ENCODE measurements at regions not wholly inside any gene's neighbourhood (a gene's known extent, or its start where the extent isn't known, plus 50 kb on each side); places are given as distances from the start of the nearest gene placed in this dataset.

DNA sequence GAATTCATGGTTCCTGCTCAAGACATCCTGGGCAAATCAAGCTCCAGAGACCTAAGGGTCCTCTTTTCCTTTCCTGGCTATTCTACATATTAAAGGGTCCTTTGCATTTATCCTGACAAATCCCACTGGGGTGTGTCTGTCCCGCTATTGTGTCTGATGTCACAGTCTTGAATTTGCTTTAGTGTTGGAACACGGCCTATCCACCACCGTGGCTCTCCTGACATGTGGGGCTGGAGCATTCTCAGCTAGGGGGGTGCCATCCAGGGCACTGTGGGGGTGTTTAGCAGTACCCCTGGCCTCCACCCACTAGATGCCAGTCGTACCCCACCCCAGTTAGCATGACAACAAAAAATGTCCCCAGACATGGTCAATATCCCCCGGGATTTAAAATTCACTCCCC, 92.9 kb downstream of the IRF8 start:
- TF ChIP-seq ZC3H11A (IDR thresholded peaks at IDR 0.05) (no peak), KDM5A (IDR thresholded peaks at IDR 0.05) (no peak), HDAC2 (IDR thresholded peaks at IDR 0.05) (no peak), RNF2 (IDR thresholded peaks at IDR 0.05; ENCODE audit: borderline replicate concordance, low read depth) (no peak), MAZ (IDR thresholded peaks at IDR 0.05; ENCODE audit: borderline replicate concordance, low read depth, low read length) (no peak)
- CTCF ChIA-PET: interaction anchor here (0.7 to 22.7 kb wide), 5 partner anchors 25 to 528 kb away, joined by 4 to 345 read pairs (median 9); no protein-coding TSS in a partner anchor
- ATAC-seq: no peak
- no peak for FAIRE-seq
- H3K4me2 ChIP-seq: no peak overlapping the region
- H3K9me3 ChIP-seq: no peaks in the 10 kb centered on the region
- 23% methylated on average over 5 of the region's 5 CpGs for WGBS (ENCODE audit: missing lambda C conversion rate)
- DNase-seq (ENCODE audit: low read depth in 1 of 2, low spot score in 1 of 2): no peak
- no peak overlapping the region for H3K4me3 ChIP-seq
- H3K4me1 ChIP-seq: no peaks in the 10 kb centered on the region
- POLR2A ChIA-PET: no interaction called here
- no peak overlapping the region for H3K27ac ChIP-seq

DNA sequence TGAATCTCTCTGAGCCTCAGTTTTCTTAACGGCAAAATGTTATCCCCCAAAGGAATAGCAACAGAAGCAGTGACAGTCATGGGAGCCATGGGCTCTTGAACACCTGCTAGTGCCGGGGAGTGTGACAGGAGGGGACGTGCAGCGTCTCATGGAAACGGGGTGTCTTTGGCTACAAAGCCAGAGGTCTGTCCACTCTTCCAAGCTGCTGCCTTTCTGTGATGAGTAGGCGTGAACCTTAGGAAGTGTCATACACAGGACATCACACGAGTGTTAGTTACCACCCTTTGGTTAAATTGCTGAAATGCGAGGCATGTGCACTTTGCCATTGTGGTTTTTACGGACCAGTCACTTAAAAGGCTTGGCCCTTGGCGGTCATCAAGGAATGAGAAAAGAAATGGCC, 93.4 kb downstream of the IRF8 start:
- TF ChIP-seq JUN (IDR thresholded peaks at IDR 0.05) (no peak), RFX5 (IDR thresholded peaks at IDR 0.05) (no peak), SREBF2 (IDR thresholded peaks at IDR 0.05) (no peak), HDAC2 (IDR thresholded peaks at IDR 0.05) (no peak), KDM5A (IDR thresholded peaks at IDR 0.05) (no peak), HEYL (CRISPR knock-in tag; IDR thresholded peaks at IDR 0.05) (no peak), EP300 (IDR thresholded peaks at IDR 0.05) (no peak), KDM1A (IDR thresholded peaks at IDR 0.05; ENCODE audit: low read depth) (no peak), CEBPB (IDR thresholded peaks at IDR 0.05) (no peak), PHF8 (IDR thresholded peaks at IDR 0.05; ENCODE audit: borderline replicate concordance, low read depth) (no peak), CHD2 (IDR thresholded peaks at IDR 0.05; ENCODE audit: low read length, partially characterized antibody) (no peak), RCOR1 (IDR thresholded peaks at IDR 0.05; ENCODE audit: low read depth, low read length) (no peak), HOXA7 (CRISPR knock-in tag; IDR thresholded peaks at IDR 0.05) (no peak), ZC3H11A (IDR thresholded peaks at IDR 0.05) (no peak), MYC (IDR thresholded peaks at IDR 0.05; ENCODE audit: borderline replicate concordance, low read length) (no peak), E2F6 (IDR thresholded peaks at IDR 0.05; ENCODE audit: borderline replicate concordance, low read depth) (no peak), POLR2AphosphoS2 (conservative IDR thresholded peaks at IDR 0.05; ENCODE audit: low read length) (no peak), FOXS1 (CRISPR knock-in tag; IDR thresholded peaks at IDR 0.05) (no peak)
- TF ChIP-seq, protein P1, sequence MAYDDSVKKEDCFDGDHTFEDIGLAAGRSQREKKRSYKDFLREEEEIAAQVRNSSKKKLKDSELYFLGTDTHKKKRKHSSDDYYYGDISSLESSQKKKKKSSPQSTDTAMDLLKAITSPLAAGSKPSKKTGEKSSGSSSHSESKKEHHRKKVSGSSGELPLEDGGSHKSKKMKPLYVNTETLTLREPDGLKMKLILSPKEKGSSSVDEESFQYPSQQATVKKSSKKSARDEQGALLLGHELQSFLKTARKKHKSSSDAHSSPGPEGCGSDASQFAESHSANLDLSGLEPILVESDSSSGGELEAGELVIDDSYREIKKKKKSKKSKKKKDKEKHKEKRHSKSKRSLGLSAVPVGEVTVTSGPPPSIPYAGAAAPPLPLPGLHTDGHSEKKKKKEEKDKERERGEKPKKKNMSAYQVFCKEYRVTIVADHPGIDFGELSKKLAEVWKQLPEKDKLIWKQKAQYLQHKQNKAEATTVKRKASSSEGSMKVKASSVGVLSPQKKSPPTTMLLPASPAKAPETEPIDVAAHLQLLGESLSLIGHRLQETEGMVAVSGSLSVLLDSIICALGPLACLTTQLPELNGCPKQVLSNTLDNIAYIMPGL (CRISPR knock-in tag; IDR thresholded peaks at IDR 0.05; ENCODE audit: borderline replicate concordance): no peak
- TF ChIP-seq, protein P2, sequence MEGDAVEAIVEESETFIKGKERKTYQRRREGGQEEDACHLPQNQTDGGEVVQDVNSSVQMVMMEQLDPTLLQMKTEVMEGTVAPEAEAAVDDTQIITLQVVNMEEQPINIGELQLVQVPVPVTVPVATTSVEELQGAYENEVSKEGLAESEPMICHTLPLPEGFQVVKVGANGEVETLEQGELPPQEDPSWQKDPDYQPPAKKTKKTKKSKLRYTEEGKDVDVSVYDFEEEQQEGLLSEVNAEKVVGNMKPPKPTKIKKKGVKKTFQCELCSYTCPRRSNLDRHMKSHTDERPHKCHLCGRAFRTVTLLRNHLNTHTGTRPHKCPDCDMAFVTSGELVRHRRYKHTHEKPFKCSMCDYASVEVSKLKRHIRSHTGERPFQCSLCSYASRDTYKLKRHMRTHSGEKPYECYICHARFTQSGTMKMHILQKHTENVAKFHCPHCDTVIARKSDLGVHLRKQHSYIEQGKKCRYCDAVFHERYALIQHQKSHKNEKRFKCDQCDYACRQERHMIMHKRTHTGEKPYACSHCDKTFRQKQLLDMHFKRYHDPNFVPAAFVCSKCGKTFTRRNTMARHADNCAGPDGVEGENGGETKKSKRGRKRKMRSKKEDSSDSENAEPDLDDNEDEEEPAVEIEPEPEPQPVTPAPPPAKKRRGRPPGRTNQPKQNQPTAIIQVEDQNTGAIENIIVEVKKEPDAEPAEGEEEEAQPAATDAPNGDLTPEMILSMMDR (IDR thresholded peaks at IDR 0.05): no peak
- CTCF ChIA-PET: interaction anchor here (1.2 to 22.7 kb wide), 4 partner anchors 25 to 528 kb away, joined by 4 to 345 read pairs (median 12); no protein-coding TSS in a partner anchor
- POLR2A ChIA-PET: no interaction called here

More for the DNA sequence above, 93.4 kb downstream of the IRF8 start:
- H3K27ac ChIP-seq: no peak overlapping the region
- FAIRE-seq (no peak), DNase-seq (ENCODE audit: low read depth in 1 of 2, low spot score in 1 of 2) (no peak), ATAC-seq (no peak)
- H3K4me1 ChIP-seq: no peaks in the 10 kb centered on the region
- no peak overlapping the region for H3K4me2 ChIP-seq
- 41% methylated on average over 10 of the region's 10 CpGs for WGBS (ENCODE audit: missing lambda C conversion rate)
- no peak overlapping the region for H3K4me3 ChIP-seq
- H3K9me3 ChIP-seq: no peaks in the 10 kb centered on the region

Data from A549 (cell line).